Osteocyte (in vitro differentiated cells): ENCODE measurements at regions not wholly inside any gene's neighbourhood (a gene's known extent, or its start where the extent isn't known, plus 50 kb on each side); places are given as distances from the start of the nearest gene placed in this dataset.

Experiments
- DNase-seq: peaks from one replicate; pipeline ENCODE4 v3.0.0; 2021; ENCODE audit warnings: mixed read lengths; ENCODE audit not compliant: unreplicated experiment; ENCODE audit errors: extremely low spot score
- H3K27ac Mint-ChIP-seq: one replicate; pipeline ENCODE4 v1.8.0; 2021; ENCODE audit warnings: mild to moderate bottlenecking, mixed read lengths; ENCODE audit not compliant: unreplicated experiment
- H3K27me3 Mint-ChIP-seq: one replicate; pipeline ENCODE4 v1.8.0; 2021; ENCODE audit warnings: mixed read lengths; ENCODE audit not compliant: unreplicated experiment
- H3K36me3 Mint-ChIP-seq: one replicate; pipeline ENCODE4 v1.8.0; 2021; ENCODE audit warnings: mixed read lengths; ENCODE audit not compliant: unreplicated experiment
- H3K4me1 Mint-ChIP-seq: one replicate; pipeline ENCODE4 v1.8.0; 2021; ENCODE audit warnings: mixed read lengths; ENCODE audit not compliant: unreplicated experiment
- H3K4me3 Mint-ChIP-seq: one replicate; pipeline ENCODE4 v1.8.0; 2021; ENCODE audit warnings: mild to moderate bottlenecking, moderate library complexity, mixed read lengths; ENCODE audit not compliant: unreplicated experiment
- H3K9me3 Mint-ChIP-seq: one replicate; pipeline ENCODE4 v1.8.0; 2021; ENCODE audit warnings: mixed read lengths; ENCODE audit not compliant: unreplicated experiment
- TF ChIP-seq, protein P1 (sequence below): fragments of 200-600 bp; sonication (generic); IDR thresholded peaks from 2 replicates; pipeline ENCODE4 v1.5.0; 2021; ENCODE audit warnings: antibody characterized with exemption, mild to moderate bottlenecking, moderate library complexity

DNA sequence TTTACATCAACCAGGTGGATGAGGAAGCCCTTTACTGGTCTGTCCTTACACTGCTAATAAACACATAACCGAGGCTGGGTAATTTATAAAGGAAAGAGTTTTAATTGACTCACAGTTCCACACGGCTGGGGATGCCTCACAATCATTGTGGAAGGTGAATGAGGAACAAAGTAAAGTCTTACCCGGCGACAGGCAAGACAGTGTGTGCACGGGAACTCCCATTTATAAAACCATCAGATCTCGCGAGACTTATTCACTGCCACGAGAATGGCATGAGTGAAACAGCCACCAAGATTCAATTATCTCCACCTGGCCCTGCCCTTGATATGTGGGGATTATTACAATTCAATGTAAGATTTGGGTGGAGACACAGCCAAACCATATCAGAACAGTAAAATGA, 67.3 kb upstream of the GRAMD2B start:
- Mint-ChIP-seq H3K4me1 (peaks cover 44% of the 10 kb centered on the region), H3K4me3 (no peak overlapping the region), H3K27me3 (no peaks in the 10 kb centered on the region), H3K36me3 (no peaks in the 10 kb centered on the region), H3K27ac (peak overlapping the region; percentile 35), H3K9me3 (no peaks in the 10 kb centered on the region)
- TF ChIP-seq, protein P1, sequence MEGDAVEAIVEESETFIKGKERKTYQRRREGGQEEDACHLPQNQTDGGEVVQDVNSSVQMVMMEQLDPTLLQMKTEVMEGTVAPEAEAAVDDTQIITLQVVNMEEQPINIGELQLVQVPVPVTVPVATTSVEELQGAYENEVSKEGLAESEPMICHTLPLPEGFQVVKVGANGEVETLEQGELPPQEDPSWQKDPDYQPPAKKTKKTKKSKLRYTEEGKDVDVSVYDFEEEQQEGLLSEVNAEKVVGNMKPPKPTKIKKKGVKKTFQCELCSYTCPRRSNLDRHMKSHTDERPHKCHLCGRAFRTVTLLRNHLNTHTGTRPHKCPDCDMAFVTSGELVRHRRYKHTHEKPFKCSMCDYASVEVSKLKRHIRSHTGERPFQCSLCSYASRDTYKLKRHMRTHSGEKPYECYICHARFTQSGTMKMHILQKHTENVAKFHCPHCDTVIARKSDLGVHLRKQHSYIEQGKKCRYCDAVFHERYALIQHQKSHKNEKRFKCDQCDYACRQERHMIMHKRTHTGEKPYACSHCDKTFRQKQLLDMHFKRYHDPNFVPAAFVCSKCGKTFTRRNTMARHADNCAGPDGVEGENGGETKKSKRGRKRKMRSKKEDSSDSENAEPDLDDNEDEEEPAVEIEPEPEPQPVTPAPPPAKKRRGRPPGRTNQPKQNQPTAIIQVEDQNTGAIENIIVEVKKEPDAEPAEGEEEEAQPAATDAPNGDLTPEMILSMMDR: no peak
- DNase-seq: no peak

DNA sequence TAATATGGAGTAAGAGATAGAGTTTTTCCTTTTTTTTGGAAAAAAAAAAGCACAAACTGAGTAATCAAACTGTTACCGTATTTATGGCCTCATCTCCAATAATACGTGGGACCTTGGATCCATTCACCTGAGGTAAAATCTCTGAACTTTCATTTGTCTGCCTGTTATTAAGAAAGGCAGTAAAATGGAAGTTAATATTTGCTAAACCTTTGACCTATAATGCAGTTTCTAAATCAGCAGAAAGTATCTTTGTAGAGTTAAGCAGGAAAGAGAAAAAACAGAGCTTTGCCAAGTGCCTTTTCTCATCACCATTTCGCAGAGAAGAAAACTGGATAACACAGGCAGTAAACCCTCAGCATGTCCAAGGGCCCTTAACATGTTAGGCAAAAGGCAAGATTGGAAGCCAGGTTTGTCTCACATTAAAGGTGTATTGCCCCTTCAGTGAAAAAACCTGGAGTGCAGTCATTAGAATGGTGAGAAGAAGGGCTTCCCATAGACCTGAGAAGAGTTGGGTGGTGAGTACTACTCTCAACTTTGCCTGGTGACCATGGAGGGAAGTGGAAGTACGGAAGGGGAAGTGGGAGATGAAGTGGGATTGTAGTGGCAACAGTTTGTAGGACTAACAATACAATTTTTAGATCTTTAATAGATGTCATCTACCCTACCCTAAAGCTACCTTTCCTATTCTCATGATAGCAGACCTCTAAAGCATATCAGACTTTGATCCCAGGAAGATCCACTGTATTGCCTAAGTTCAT, 65.4 kb upstream of the GRAMD2B start:
- H3K27ac Mint-ChIP-seq: no peak overlapping the region
- H3K4me1 Mint-ChIP-seq: peaks cover 36% of the 10 kb centered on the region
- no peak overlapping the region for H3K4me3 Mint-ChIP-seq
- TF ChIP-seq, protein P1: no peak
- no peaks in the 10 kb centered on the region for H3K36me3 Mint-ChIP-seq
- H3K9me3 Mint-ChIP-seq: no peaks in the 10 kb centered on the region
- H3K27me3 Mint-ChIP-seq: no peaks in the 10 kb centered on the region
- no peak for DNase-seq

DNA sequence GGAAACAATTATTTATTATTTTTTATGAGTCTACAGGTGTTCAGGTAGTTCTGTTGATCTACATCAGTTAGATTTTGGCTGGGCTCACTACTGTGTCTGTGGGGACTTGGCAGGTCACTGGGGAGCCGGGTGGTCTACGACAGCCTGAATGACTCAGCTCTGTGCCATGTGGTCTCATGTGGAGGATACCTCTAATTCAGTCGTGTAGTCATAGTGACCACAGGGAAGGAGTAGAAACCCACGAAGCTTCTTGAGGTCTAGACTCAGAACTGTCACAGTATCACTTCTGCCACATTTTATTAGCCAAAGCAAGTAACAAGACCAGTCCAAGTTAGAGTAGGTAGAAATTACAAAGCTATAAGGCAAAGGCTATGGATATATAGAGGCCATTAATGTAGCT, 64.7 kb upstream of the GRAMD2B start:
- Mint-ChIP-seq H3K36me3 (no peaks in the 10 kb centered on the region), H3K27ac (no peak overlapping the region), H3K27me3 (no peaks in the 10 kb centered on the region), H3K4me1 (peaks cover 30% of the 10 kb centered on the region), H3K4me3 (no peak overlapping the region), H3K9me3 (peaks cover 3% of the 10 kb centered on the region)
- DNase-seq: no peak
- TF ChIP-seq, protein P1: no peak

DNA sequence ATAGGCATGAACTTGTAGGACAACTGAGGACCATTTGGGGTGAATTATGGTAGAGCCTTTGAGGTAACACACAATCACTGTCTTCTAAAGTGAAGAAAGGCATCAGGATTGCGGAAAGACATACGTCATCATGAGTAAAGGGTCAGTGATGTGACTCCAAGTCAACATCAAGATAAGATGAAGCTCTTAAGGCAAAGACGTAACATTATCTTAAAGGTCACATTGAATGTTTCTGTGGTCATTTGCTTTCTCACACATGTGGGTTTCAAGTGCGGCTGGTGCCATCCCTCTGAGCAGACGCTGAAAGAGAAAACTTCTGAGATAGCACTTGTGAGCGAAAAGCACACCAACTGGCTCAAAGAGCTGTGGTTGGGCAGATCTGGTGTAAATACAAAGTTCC, 63.3 kb upstream of the GRAMD2B start:
- no peak for DNase-seq
- H3K27me3 Mint-ChIP-seq: no peaks in the 10 kb centered on the region
- peaks cover 30% of the 10 kb centered on the region for H3K4me1 Mint-ChIP-seq
- no peak overlapping the region for H3K27ac Mint-ChIP-seq
- TF ChIP-seq, protein P1: no peak
- no peak overlapping the region for H3K4me3 Mint-ChIP-seq
- peaks cover 5% of the 10 kb centered on the region for H3K9me3 Mint-ChIP-seq
- no peaks in the 10 kb centered on the region for H3K36me3 Mint-ChIP-seq

DNA sequence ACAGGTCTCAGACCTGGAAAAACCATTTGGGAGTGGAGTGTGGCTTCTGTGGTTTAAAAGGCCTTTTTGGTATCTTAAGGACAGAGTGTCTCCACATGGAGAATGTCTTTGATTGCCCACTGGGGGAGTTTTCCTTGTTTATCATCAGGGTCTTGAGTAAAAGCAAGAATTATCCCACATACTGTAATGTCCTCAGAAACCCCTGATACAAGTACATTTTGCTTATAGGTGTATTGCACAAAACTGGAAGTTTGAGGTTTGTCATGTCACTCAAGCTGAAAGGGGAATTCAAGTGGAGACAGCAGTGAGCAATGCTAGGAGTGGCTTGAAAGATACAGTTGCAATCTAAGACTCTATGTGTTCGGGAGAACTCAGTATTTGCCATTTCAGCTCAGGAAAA, 62.7 kb upstream of the GRAMD2B start:
- H3K27ac Mint-ChIP-seq: no peak overlapping the region
- H3K9me3 Mint-ChIP-seq: peaks cover 5% of the 10 kb centered on the region
- H3K27me3 Mint-ChIP-seq: no peaks in the 10 kb centered on the region
- peaks cover 24% of the 10 kb centered on the region for H3K4me1 Mint-ChIP-seq
- TF ChIP-seq, protein P1: no peak
- no peak for DNase-seq
- no peak overlapping the region for H3K4me3 Mint-ChIP-seq
- no peaks in the 10 kb centered on the region for H3K36me3 Mint-ChIP-seq
